ENCODE measurements at regions not wholly inside any gene's neighbourhood (a gene's known extent, or its start where the extent isn't known, plus 50 kb on each side); places are given as distances from the start of the nearest gene placed in this dataset.
"Not testable (repeated sequence)": the region's sequence is repeated elsewhere in the genome, so short reads cannot be mapped to it uniquely, and the experiment has no call there.

DNA sequence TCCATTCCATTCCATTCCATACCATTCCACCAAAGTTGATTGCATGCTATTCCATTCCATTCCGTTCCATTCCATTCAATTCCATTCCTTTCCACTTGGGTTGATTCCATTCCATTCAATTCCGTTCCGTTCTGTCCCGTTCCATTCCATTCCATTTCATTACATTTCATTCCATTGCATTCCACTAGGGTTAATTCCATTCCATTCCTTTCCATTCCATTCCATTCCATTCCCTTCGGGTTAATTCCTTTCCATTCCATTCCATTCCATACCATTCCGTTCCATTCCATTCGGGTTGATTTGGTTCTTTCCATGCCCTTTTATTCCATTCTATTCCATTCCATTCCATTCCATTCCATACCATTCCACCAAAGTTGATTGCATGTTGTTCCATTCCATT lies 131.9 kb downstream of the CWH43 start:
- DNase-seq (ENCODE audit: low spot score); in situ Hi-C loops (cut with MboI; ENCODE audit: low sequenced_read_pairs, unreplicated experiment): not testable (repeated sequence)

DNA sequence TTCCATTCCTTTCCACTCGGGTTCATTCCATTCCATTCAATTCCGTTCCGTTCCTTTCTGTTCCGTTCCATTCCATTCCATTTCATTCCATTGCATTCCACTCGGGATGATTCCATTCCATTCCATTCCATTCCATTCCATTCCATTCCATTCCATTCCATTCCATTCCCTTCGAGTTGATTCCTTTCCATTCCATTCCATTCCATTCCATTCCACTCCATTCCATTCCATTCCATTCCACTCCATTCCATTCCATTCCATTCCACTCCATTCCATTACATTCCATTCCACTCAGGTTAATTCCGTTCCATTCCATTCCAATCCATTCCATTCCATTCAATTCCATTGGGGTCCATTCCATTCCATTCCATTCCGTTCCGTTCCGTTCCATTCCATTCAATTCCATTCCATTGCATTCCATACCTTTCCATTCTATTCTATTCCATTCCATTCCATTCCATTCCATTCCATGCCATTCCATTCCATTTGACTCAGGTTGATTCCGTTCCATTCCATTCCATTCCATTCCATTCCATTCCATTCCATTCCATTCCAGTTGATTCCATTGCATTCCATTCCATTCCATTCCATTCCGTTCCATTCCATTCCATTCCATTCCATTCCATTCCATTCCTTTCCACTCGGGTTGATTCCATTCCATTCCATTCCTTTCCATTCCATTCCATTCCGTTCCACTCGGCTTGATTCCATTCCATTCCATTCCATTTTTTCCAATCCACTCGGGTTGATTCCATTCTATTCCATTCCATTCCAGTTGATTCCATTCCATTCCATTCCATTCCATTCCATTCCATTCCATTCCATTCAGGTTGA lies 132.5 kb downstream of the CWH43 start:
- DNase-seq (ENCODE audit: low spot score); in situ Hi-C loops (cut with MboI; ENCODE audit: low sequenced_read_pairs, unreplicated experiment): not testable (repeated sequence)

DNA sequence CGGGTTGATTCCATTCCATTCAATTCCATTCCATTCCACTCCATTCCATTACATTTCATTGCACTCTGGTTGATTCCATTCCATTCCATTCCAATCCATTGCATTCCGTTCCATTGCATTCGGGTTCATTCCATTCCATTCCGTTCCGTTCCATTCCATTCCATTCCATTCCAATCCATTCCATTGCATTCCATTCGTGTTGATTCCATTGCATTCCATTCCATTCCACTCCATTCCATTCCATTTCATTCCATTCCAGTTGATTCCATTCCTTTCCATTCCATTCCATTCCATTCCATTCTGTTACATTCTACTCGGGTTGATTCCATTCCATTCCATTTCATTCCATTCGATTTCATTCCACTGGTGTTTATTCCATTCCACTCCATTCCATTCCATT lies 133.3 kb downstream of the CWH43 start:
- DNase-seq (ENCODE audit: low spot score); in situ Hi-C loops (cut with MboI; ENCODE audit: low sequenced_read_pairs, unreplicated experiment): not testable (repeated sequence)

DNA sequence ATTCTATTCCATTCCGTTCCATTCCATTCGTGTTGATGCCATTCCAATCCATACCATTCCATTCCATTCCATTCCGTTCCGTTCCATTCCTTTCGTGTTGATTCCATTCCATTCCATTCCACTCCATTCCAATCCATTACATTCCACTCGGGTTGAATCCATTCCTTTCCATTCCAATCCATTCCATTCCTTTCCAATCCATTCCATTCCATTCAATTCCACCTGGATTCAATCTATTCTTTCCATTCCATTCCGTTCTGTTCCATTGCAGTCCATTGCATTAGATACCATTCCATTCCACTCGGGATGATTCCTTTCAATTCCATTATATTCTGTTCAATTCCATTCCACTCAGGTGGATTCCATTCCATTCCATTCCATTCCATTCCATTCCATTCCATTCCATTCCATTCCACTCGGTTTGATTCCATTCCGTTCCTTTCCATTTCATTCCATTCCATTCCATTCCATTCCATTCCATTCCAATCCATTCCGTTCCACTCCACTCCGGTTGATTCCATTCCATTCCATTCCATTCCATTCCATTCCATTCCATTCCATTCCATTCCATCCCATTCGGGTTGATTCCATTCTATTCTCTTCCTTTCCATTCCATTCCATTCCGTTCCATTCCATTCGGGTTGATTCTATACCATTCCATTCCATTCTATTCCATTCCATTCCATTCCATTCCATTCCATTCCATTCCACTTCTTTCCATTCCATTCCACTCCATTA lies 134.1 kb downstream of the CWH43 start:
- DNase-seq (ENCODE audit: low spot score); in situ Hi-C loops (cut with MboI; ENCODE audit: low sequenced_read_pairs, unreplicated experiment): not testable (repeated sequence)

DNA sequence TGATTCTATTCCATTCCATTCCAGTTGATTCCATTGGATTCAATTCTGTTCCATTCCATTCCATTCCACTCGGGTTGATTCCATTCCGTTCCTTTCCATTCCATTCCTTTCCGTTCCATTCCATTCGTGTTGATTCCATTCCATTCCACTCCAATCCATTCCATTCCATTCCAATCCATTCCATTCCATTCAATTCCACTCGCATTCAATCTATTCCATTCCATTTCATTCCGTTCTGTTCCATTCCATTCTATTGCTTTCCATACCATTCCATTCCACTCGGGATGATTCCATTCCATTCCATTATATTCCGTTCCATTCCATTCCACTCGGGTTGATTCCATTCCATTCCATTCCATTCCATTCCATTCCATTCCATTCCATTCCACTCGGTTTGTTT lies 134.7 kb downstream of the CWH43 start:
- DNase-seq (ENCODE audit: low spot score); in situ Hi-C loops (cut with MboI; ENCODE audit: low sequenced_read_pairs, unreplicated experiment): not testable (repeated sequence)

DNA sequence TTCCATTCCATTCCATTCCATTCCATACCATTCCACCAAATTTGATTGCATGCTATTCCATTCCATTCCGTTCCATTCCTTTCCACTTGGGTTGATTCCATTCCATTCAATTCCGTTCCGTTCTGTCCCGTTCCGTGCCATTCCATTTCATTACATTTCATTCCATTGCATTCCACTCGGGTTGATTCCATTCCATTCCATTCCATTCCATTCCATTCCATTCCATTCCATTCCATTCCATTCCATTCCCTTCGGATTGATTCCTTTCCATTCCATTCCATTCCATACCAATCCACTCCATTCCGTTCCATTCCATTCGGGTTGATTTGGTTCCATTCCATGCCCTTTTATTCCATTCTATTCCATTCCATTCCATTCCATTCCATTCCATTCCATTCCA lies 140.4 kb downstream of the CWH43 start:
- in situ Hi-C loops (cut with MboI; ENCODE audit: low sequenced_read_pairs, unreplicated experiment); DNase-seq (ENCODE audit: low spot score): not testable (repeated sequence)

DNA sequence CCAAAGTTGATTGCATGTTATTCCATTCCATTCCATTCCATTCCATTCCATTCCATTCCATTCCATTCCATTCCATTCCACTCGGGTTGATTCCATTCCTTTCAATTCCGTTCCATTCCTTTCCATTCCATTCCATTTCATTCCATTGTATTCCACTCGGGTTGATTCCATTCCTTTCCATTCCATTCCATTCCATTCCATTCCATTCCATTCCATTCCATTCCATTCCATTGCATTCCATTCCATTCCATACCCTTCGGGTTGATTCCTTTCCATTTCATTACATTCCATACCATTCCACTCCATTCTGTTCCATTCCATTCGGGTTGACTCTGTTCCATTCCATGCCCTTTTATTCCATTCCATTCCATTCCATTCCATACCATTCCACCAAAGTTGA lies 140.8 kb downstream of the CWH43 start:
- in situ Hi-C loops (cut with MboI; ENCODE audit: low sequenced_read_pairs, unreplicated experiment); DNase-seq (ENCODE audit: low spot score): not testable (repeated sequence)

DNA sequence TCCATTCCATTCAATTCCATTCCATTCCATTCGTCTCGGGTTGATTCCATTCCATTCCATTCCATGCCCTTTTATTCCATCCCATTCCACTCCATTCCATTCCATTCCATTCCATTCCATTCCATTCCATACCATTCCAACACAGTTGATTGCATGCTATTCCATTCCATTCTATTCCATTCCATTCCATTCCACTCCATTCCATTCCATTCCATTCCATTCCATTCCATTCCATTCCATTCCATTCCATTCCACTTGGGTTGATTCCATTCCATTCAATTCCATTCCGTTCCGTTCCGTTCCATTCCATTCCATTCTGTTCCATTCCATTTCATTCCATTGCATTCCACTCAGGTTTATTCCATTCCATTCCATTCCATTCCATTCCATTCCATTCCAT lies 143.3 kb downstream of the CWH43 start:
- in situ Hi-C loops (cut with MboI; ENCODE audit: low sequenced_read_pairs, unreplicated experiment); DNase-seq (ENCODE audit: low spot score): not testable (repeated sequence)

DNA sequence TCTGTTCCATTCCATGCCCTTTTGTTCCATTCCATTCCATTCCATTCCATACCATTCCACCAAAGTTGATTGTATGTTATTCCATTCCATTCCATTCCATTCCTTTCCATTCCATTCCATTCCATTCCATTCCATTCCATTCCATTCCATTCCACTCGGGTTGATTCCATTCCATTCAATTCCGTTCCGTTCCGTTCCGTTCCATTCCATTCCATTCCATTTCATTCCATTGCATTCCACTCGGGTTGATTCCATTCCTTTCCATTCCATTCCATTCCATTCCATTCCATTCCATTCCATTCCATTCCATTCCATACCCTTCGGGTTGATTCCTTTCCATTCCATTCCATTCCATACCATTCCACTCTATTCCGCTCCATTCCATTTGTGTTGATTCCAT lies 143.8 kb downstream of the CWH43 start:
- DNase-seq (ENCODE audit: low spot score); in situ Hi-C loops (cut with MboI; ENCODE audit: low sequenced_read_pairs, unreplicated experiment): not testable (repeated sequence)

DNA sequence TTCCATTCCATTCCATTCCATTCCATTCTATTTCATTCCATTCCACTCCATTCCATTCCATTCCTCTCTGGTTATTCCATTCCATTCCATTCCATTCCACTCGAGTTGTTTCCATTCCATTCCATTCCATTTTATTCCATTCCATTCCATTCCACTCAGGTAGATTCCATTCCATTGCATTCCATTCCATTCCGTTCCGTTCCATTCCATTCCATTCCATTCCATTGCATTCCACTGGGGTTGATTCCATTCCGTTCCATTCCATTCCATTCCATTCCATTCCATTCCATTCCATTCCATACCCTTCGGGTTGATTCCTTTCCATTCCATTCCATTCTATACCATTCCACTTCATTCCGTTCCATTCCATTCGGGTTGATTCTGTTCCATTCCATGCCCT lies 144.6 kb downstream of the CWH43 start:
- in situ Hi-C loops (cut with MboI; ENCODE audit: low sequenced_read_pairs, unreplicated experiment); DNase-seq (ENCODE audit: low spot score): not testable (repeated sequence)

DNA sequence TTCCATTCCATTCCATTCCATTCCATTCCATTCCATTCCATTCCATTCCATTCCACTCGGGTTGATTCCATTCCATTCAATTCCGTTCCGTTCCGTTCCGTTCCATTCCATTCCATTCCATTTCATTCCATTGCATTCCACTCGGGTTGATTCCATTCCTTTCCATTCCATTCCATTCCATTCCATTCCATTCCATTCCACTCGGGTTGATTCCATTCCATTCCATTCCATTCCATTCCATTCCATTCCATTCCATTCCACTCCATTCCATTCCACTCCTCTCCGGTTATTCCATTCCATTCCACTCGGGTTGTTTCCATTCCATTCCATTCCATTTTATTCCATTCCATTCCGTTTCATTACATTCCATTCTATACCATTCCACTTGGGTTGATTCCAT lies 151.0 kb downstream of the CWH43 start:
- in situ Hi-C loops (cut with MboI; ENCODE audit: low sequenced_read_pairs, unreplicated experiment); DNase-seq (ENCODE audit: low spot score): not testable (repeated sequence)

DNA sequence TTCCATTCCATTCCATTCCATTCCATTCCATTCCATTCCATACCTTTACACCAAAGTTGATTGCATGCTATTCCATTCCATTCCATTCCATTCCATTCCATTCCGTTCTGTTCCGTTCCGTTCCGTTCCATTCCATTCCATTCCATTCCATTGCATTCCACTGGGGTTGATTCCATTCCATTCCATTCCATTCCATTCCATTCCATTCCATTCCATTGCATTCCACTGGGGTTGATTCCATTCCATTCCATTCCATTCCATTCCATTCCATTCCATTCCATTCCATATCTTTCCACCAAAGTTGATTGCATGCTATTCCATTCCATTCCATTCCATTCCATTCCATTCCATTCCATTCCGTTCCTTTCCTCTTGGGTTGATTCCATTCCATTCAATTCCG lies 151.9 kb downstream of the CWH43 start:
- in situ Hi-C loops (cut with MboI; ENCODE audit: low sequenced_read_pairs, unreplicated experiment); DNase-seq (ENCODE audit: low spot score): not testable (repeated sequence)

DNA sequence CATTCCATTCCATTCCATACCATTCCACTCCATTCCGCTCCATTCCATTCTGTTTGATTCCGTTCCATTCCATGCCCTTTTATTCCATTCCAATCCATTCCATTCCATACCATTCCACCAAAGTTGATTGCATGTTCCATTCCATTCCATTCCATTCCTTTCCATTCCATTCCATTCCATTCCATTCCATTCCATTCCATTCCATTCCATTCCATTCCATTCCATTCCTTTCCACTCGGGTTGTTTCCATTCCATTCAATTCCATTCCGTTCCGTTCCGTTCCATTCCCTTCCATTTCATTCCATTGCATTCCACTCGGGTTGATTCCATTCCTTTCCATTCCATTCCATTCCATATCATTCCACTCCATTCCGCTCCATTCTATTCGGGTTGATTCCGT lies 152.7 kb downstream of the CWH43 start:
- in situ Hi-C loops (cut with MboI; ENCODE audit: low sequenced_read_pairs, unreplicated experiment): not testable (repeated sequence)

DNA sequence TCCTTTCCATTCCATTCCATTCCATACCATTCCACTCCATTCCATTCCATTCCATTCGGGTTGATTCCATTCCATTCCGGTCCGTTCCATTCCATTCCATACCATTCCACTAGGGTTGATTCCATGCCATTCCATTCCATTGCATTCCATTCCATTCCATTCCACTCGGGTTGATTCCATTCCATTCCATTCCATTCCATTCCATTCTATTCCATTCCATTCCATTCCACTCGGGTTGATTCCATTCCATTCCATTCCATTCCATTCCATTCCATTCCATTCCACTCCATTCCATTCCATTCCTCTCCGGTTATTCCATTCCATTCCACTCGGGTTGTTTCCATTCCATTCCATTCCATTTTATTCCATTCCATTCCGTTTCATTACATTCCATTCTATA lies 153.4 kb downstream of the CWH43 start:
- in situ Hi-C loops (cut with MboI; ENCODE audit: low sequenced_read_pairs, unreplicated experiment); DNase-seq (ENCODE audit: low spot score): not testable (repeated sequence)

More for the DNA sequence above, 152.7 kb downstream of the CWH43 start:
- DNase-seq (ENCODE audit: low spot score): not testable (repeated sequence)

DNA sequence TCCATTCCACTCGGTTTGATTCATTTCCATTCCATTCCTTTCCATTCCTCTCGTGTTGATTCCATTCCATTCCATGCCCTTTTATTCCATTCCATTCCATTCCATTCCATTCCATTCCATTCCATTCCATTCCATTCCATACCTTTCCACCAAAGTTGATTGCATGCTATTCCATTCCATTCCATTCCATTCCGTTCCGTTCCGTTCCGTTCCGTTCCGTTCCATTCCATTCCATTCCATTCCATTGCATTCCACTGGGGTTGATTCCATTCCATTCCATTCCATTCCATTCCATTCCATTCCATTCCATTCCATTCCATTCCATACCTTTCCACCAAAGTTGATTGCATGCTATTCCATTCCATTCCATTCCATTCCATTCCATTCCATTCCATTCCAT lies 154.3 kb downstream of the CWH43 start:
- in situ Hi-C loops (cut with MboI; ENCODE audit: low sequenced_read_pairs, unreplicated experiment); DNase-seq (ENCODE audit: low spot score): not testable (repeated sequence)

DNA sequence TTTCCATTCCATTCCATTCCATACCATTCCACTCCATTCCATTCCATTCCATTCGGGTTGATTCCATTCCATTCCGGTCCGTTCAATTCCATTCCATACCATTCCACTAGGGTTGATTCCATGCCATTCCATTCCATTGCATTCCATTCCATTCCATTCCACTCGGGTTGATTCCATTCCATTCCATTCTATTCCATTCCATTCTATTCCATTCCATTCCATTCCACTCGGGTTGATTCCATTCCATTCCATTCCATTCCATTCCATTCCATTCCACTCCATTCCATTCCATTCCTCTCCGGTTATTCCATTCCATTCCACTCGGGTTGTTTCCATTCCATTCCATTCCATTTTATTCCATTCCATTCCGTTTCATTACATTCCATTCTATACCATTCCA lies 155.9 kb downstream of the CWH43 start:
- in situ Hi-C loops (cut with MboI; ENCODE audit: low sequenced_read_pairs, unreplicated experiment); DNase-seq (ENCODE audit: low spot score): not testable (repeated sequence)

DNA sequence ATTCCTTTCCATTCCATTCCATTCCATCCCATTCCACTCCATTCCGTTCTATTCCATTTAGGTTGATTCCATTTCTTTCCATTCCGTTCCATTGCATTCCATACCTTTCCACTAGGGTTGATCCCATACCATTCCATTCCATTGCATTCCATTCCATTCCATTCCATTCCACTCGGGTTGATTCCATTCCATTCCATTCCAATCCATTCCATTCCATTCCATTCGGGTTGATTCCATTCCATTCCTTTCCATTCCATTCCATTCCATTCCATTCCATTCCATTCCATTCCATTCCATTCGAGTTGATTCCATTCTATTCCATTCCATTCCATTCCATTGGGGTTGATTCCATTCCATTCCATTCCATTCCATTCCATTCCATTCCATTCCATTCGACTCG lies 161.1 kb downstream of the CWH43 start:
- DNase-seq (ENCODE audit: low spot score); in situ Hi-C loops (cut with MboI; ENCODE audit: low sequenced_read_pairs, unreplicated experiment): not testable (repeated sequence)

DNA sequence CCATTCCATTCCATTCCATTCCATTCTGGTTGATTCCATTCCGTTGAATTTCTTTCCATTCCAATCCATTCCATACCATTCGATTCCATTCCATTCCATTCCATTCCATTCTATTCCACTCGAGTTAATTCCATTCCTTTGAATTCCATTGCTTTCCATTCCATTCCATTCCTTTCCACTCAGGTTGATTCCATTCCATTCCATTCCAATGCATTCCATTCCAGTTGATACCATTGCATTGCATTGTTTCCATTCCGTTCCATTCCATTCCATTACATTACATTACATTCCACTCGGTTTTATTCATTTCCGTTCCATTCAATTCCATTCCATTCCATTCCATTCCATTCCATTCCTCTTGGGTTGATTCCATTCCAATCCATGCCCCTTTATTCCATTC lies 161.5 kb downstream of the CWH43 start:
- DNase-seq (ENCODE audit: low spot score); in situ Hi-C loops (cut with MboI; ENCODE audit: low sequenced_read_pairs, unreplicated experiment): not testable (repeated sequence)
